GM12874 (cell line): ENCODE measurements at regions not wholly inside any gene's neighbourhood (a gene's known extent, or its start where the extent isn't known, plus 50 kb on each side); places are given as distances from the start of the nearest gene placed in this dataset.

Source experiments
- TF ChIP-seq, protein P1 (sequence below): IDR thresholded peaks from 2 replicates; pipeline ENCODE4 v1.5.1; 2011; ENCODE audit warnings: low read depth, mild to moderate bottlenecking, control low read depth, low read length, moderate library complexity; ENCODE audit not compliant: insufficient read depth

DNA sequence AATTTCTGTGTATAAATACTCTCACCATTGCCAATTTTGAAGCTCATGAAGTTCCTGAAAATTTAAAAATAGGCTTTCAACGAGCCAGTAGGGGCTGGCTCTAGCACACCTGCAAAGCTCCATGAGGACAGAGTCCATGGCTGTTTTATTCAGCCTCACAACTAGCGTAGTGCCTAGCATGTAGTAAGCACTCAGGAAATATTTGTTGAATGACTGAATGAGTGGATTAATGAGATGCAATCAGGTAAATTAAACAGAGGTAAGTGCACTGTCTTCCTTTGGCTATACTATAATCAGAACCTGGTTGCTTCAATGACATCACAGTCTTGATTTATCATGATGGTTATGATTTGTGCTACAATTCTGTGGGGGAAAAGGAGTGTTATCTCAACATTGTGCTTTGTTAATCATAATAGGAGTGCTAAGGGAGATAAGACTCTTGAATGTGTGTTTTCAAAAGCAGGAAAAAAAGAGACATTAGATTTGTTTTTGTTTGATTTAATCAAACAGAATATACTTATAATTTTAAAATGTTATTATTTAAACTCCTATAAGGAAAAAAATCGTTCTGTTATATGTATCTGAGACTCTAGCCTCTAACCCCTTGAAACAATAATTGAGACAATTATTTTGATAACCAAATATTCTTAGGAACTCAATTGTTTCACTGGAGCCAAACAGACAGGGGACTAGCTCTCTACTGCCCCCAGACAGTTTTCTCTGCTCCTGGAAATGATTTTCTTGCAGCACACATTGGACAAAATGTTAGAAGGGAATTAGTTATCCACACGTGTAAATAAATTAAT, 171.7 kb upstream of the ATP11B start:
- TF ChIP-seq, protein P1, sequence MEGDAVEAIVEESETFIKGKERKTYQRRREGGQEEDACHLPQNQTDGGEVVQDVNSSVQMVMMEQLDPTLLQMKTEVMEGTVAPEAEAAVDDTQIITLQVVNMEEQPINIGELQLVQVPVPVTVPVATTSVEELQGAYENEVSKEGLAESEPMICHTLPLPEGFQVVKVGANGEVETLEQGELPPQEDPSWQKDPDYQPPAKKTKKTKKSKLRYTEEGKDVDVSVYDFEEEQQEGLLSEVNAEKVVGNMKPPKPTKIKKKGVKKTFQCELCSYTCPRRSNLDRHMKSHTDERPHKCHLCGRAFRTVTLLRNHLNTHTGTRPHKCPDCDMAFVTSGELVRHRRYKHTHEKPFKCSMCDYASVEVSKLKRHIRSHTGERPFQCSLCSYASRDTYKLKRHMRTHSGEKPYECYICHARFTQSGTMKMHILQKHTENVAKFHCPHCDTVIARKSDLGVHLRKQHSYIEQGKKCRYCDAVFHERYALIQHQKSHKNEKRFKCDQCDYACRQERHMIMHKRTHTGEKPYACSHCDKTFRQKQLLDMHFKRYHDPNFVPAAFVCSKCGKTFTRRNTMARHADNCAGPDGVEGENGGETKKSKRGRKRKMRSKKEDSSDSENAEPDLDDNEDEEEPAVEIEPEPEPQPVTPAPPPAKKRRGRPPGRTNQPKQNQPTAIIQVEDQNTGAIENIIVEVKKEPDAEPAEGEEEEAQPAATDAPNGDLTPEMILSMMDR, result no peak

DNA sequence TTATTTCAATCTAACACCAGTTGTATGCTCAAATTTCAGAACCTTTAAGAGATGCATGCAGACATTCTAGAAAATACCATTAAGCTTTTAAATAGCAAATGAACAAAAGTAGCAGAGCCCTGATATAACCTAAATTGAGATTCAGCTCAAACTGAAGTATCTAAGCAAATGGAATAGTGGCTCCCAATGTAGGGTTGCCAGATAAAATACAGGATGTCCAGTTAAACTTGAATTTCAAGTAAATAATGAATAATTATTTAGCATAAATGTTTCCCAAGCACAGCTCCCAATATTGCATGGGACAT, 171.1 kb upstream of the ATP11B start:
- TF ChIP-seq, protein P1, result no peak

DNA sequence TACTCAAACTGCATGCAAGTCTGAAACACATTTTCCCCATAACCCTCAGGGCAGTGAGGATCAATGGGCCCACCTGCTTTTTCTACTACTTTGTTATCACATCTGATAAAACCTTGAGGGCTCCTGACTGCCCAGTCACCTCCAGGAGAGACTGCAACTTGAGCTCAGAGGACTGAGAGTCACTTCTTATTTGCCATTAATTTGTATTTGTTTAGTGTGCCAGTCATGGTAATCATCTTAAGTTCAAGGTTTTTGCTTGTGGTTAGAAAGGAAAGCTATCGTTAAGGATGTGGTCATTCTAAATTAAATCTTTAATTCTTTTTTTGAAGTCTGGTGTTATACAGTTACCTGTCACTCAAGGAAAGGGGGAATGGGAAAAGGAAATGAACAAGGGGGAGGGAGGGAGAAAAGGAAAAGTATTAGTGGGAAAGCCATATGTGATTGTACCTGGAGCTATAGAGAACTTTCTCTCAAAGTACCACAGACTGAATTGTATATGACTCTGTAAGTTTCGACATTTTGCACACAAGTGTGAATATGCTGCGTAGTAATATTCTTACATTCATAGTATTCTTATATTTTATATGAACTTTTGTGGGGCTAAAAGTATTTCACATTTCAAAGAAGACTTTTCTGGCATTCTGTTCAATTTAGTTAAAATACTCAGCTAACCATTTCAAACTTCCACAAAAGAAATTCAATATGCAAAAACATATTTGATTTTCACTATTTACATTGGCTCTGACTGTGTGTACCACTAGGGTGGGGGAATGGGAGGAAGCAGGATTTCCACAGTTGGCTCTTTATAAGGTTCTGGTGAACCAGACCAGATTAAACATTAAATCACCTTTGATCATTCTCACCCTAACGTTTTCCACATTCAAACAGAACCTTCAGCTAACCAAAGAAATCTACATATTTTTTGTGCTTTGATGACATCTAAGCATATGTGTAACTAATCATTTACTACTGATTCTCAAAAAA, 166.5 kb upstream of the ATP11B start:
- TF ChIP-seq, protein P1, result no peak

DNA sequence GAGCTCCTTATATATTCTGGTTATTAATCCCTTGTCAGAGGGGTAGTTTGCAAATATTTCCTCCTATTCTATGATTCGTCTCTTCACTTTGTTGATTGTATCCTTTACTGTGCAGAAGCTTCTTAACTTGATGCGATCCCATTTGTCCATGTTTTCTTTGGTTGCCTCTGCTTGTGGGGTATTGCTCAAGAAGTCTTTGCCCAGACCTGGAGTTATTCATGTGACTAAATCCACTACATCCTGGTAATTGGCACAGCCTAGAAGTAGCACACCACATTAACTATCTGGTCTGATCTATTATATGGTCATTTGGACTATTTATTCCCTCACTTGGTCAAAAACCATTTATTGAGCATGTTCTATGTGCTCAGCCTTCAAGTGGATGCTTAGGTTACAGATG, 164.8 kb upstream of the ATP11B start:
- TF ChIP-seq, protein P1, result no peak

DNA sequence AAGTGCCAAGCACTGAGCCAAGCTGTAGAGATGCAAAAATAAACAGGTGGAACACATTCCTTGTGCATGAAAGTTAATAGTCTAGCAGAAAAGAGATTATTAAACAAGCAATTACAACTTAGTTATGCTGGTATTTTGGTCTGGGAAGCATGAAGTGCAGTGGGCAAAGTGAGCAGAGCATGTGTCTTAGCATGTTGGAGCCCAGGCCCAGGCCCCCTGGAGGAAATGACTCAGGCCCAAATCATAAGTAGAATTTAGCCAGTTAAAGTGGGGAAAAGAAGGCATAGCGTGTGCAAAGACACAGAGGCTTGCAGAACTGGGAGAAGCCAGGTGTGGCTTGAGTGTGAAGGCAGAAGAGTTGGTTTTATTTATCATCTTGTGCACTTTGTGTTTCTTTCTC, 163.8 kb upstream of the ATP11B start:
- TF ChIP-seq, protein P1, result no peak

DNA sequence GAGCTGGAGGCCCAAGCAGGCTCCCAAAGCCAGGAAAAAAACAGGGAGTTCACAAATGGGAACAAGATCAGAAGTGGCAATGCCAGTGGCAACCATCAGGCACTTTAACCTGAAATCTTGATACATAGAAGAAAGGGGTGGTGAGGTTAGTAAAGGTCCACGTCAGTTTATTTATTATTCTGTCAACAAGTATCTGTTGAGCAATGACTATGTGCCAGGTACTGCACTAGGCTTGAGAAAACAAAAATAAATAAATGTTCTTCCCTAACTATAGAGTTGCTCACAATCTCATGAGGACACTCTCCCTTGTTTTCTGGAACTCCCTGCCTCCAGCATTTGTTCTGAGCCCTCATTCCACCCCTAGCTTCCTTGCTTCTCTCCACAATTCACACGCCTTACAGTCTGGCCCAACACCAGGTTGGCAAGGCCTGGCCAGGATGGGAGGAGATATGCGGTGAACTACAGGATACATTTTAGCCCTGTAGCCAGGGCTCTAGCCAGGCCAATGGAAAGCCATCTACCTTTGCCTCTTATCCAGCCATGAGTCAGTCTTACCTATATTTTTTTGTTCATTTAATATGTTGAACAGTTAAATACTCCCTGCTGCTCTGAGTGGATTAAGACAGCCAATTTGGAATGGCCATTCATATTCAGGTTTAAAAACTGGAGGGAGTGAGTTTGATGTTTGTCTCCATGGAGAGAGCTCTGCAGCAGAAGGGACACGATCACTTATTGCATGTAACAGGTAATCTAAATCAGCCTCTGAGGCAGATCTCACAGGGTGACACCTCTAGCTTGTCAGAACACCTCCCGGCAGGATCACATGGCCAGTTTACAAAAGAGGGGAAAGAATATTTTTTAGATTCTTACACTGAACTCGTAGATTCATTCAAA, 161.9 kb upstream of the ATP11B start:
- TF ChIP-seq, protein P1, result no peak

DNA sequence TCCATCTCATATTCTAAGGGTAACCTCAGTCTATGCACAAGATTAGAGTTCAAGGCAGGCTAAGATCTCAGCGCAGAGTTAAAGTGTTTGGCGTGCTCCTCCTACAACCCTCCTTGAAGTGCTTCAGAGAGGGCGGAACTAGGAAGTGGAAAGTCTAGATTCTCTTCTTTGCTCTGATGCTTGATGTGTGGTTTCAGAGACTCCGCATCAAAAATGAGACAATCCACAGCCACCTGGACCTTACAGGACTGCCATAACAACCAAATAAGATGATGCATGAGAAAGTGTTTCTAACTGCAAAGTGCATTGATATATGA, 161.3 kb upstream of the ATP11B start:
- TF ChIP-seq, protein P1, result no peak
